NCI-H82 treated with DMSO at 0.1 percent for 48 hours (cell line): ENCODE measurements at regions not wholly inside any gene's neighbourhood (a gene's known extent, or its start where the extent isn't known, plus 50 kb on each side); places are given as distances from the start of the nearest gene placed in this dataset.

Experiments used
- DNase-seq: peaks from one replicate; lab custom pipeline; 2025; ENCODE audit not compliant: unreplicated experiment; lab: John Stamatoyannopoulos, UW

- DNase-seq = no peak
Observed at GRCh38 chr11:116194156-116194904, 578.5 kb downstream of the BUD13 start.

DNA sequence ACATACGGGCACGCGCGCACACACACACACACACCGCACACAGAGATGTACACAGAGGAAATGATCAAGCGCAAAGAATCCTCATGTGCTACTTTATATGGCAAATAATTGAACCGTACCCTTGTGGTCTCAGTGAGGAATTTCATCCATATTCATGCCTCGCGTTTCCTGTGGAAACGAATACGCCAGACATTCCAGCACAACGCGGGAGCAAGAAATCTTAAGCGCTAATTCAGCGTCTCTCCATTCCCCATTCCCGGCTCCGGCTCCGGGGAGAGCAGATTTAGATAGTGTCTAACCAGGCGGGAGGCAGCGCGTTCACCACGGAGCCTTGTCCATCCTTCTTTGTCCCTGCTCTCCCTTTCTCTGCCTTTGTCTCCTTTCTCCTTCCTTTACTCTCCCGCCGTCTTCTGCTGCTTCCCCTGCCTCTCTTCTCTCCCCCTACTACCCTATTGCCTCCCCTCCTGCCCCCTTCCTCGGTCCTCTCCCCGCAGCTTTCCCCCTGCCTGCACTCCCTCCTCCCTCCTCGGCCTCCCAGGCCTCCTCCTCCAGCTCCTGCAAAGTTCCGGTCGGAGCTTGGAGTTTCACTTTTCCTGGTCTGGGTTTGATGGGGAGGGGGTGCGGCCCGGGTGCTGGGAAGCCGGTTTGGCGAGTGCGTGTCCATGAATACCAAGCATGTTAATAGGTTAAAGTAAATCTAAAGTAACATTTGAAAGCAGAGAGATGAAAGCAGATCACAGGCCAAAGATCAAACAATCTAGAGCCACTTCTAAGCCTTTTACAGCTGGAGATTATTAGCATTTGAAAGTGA lies 579.3 kb downstream of the BUD13 start:
- peak; percentile 29 for DNase-seq

GRCh38 chr11:116192509-116193210 lies 580.1 kb downstream of the BUD13 start:
- no peak for DNase-seq

- no peak for DNase-seq
Observed at GRCh38 chr11:116190861-116191260, 581.9 kb downstream of the BUD13 start.

- DNase-seq = no peak
Observed at GRCh38 chr11:116189408-116190170, 583.2 kb downstream of the BUD13 start.

- DNase-seq = no peak
Observed at GRCh38 chr11:116188350-116188749, 584.4 kb downstream of the BUD13 start.

GRCh38 chr11:116187026-116187425 lies 585.8 kb downstream of the BUD13 start:
- no peak for DNase-seq

GRCh38 chr11:116185551-116185950 lies 587.2 kb downstream of the BUD13 start:
- DNase-seq = no peak

DNA sequence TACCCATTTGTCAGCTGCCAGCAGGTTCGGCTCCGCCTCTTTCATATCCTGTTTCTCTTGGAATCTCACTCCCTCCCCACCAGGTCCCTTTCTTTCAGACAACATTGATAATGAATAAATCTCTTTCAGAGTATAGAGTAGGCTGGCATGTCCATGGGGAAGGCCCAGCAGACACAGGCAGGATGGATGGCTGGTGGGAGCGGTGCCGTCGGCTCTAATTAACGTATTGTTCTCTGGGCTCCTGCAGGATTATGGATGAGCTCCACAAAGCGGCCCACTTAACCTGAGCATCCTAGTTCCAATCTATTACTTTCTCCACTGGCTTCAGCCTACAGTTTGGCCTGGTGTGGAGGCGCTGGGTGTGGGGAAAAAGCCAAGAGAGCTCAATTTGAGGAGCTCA lies 588.0 kb downstream of the BUD13 start:
- DNase-seq = no peak

- DNase-seq = no peak
Observed at GRCh38 chr11:116182356-116182966, 590.3 kb downstream of the BUD13 start.

DNA sequence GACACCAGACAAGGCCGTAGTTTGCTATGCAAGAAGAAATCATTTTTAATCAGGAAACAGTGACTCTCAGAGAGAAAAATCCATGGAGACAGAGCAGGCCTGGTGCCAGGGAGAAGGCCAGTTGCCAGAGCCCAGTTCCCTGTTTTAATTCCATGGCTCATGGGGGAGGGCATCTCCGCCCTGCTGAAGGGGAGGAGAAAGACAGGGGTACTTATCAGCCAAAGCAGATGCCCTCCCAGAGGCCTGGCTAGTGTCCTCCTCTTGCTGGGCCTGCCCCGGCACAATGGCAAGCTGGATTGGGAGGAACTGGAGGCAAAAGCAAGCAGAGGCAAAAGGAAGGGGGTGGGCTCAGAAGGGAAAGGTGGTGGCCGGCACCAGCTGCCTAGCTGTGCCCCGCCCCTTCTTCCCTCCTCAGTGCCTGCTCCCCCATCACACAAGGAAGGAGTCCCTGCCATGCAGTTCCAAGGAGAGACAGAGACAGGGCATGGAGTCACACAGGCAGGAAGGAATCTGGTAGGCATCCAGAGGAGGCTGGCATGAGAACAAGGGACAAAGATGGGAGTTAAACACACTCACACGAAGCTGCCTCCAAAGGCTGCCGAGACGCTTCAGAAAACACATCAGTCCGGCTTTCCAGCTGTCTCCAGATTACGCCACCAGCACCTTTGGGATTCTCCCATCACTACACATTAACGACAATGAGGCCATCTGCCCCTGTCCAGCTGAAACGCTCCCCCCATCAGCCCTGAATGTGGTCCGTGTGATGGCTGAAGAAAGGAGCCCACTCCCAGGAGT lies 591.8 kb downstream of the BUD13 start:
- DNase-seq = peak; percentile 60

GRCh38 chr11:116179401-116179800 lies 593.4 kb downstream of the BUD13 start:
- no peak for DNase-seq

DNA sequence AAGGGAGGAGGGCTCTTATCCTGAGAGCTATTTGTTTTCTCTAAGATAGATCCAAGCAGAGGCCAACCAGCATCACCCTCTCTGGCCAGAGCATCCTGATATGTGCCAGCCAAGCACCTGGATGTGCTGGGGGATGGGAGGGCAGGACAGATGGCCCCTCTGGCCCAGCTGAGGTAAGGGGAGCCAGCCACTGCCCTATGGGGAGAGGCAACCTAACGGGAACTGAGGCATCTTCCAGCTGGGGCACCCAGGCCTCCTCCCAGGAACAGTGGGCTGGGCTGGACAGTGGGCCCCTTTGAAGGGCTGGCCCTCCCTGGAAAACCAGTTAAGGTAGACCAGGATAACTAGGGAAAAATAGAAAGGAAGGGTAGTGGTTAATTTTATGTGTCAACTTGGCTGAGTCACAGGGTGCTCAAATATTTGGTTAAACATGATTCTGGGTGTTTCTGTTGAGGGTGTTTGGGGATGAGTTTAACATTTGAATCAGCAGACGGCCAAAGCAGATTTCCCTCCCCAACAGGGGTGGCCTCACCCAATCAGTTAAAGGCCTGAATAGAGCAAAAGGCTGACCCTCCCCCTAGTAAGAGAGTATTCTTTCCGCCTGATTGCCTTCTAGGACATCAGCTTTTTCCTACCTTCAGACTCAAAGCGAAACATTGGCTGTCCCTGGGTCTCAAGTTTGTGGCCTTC lies 595.1 kb downstream of the BUD13 start:
- DNase-seq = no peak

- DNase-seq = peak; percentile 28
Observed at GRCh38 chr11:116176484-116177005, 596.2 kb downstream of the BUD13 start.

GRCh38 chr11:116175707-116176106 lies 597.1 kb downstream of the BUD13 start:
- DNase-seq = peak; percentile 71

GRCh38 chr11:116173941-116174911 lies 598.6 kb downstream of the BUD13 start:
- DNase-seq = peak; percentile 93

DNA sequence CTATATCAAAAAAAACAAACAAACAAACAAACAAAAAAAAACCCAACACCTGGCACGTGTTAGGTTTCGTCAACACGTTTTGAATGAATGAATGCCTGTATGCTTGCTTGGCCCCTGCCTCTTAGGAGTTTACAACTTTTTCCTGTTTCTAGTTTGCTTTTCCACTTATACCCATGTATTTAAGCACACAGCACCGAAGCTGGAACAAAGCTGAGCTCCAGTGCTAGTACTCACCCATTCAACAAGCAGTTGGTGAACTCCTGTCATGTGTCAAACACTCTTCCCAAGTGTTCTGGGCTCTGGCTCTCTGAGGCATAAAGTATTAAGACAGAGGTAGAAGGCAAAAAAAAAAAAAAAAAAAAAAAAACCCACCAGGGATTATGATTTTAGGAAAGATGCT lies 599.3 kb downstream of the BUD13 start:
- DNase-seq = no peak

GRCh38 chr11:116172851-116173250 lies 599.9 kb downstream of the BUD13 start:
- DNase-seq = no peak
